Stimulated activated CD8-positive, alpha-beta memory T cell treated with anti-CD3 and anti-CD28 coated beads, Interleukin-2, amount 100 ng/mL, for 48 hours (primary cell): ENCODE measurements at regions not wholly inside any gene's neighbourhood (a gene's known extent, or its start where the extent isn't known, plus 50 kb on each side); places are given as distances from the start of the nearest gene placed in this dataset.

ENCODE experiments used
- DNase-seq, 2 donors: peaks; one replicate each; pipeline ENCODE4 v3.0.0-alpha.2; 2020; ENCODE audit warnings: low read depth in 2 of 2

- DNase-seq: no peak
Observed at GRCh38 chr6:8674126-8674525, 238.8 kb upstream of the SLC35B3 start.

DNA sequence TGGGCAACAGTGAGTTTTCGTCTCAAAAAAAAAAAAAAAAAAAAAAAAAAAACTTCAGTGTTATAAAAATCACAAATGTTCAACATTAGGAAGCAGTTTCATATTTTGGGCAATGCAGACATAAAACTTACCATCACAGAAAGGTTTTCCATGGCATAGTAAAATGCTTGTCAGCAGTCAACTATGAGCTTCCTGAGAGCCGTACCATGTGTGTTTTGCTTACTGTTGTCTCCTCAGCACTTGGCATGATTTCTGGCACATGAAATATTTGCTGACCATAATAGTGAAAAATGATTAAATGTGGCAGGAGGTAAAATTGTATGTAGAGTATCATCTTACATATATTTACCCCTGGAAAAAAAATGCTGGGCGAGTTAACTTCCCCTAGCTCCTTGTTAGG, 237.5 kb upstream of the SLC35B3 start:
- DNase-seq: no peak

GRCh38 chr6:8670792-8671191, 235.4 kb upstream of the SLC35B3 start:
- no peak for DNase-seq

GRCh38 chr6:8664700-8665099, 229.4 kb upstream of the SLC35B3 start:
- no peak for DNase-seq

- DNase-seq: no peak
Observed at GRCh38 chr6:8664070-8664469, 228.7 kb upstream of the SLC35B3 start.

DNA sequence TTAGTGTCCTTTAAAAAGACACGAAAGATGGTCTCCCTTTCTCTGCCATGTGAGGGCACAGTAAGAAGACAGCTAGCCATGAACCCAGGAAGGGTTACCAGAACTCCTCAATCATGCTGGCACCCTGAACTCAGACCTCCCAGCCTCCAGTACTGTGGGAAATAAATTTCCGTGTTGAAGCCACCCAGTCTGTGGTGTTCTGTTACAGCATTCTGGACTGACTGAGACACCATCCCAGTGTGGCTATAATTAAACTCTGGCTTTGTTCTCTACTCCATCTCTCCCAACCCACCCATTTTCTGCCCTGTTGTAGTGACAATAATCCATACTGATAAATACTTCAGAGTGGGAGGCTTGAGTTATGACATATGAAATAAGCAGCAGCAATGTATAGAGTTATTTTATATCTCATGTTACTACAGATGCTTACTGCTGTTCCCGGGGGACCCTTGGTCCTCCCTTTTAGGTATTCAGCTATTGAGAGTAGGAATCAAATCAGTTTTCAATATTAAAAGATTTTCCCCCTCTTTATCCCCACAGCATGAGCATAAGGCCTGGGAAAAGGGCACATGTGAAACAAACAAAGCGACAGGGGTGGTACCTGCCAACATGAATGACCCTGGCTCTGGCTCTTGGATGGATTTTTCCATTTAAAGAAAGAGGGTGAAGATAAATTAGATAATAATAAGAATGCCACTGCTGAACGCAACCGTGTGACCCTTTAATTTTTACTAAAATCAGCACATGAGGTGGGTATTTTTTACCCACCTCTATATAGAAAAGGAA, 224.3 kb upstream of the SLC35B3 start:
- no peak for DNase-seq

- no peak for DNase-seq
Observed at GRCh38 chr6:8658416-8658815, 223.1 kb upstream of the SLC35B3 start.

GRCh38 chr6:8657522-8657921, 222.2 kb upstream of the SLC35B3 start:
- DNase-seq: no peak

- no peak for DNase-seq
Observed at GRCh38 chr6:8655670-8656454, 220.5 kb upstream of the SLC35B3 start.

DNA sequence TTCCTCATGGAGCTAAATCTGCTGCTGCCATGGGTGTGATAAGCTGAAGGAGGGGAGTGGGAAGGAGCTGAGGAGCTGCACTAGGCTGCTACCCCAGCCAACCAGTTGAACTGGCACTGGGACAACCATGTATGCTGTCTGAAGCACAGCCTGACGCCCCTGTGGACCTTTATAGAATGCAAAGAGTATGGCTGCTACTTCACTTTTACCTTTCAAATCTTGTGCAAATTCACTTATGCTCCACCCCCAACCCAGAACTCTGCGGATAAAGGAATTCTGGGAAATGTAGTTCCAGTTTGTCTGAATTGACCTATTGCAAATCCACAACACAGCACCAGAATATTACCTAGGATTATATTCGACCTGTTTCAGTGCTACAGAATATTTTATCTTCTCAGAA, 217.4 kb upstream of the SLC35B3 start:
- DNase-seq: no peak

DNA sequence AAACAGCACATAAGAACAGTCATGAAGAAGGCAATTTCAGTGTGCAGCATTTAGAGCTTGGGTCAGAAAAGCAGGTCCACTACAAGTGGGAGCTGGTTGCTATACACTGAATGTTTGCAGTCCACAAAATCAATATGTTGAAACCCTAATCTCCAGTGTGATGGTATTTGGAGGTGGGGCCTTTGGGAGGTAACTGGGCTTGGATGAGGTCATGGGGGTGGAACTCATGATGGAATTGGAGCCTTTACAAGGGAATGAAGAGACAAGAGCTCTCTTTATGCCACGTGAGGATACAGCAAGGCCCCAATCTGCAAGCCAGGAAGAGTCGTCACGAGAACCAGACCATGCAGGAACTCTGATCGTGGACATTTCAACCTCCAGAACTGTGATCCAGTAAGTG, 216.7 kb upstream of the SLC35B3 start:
- no peak for DNase-seq

DNA sequence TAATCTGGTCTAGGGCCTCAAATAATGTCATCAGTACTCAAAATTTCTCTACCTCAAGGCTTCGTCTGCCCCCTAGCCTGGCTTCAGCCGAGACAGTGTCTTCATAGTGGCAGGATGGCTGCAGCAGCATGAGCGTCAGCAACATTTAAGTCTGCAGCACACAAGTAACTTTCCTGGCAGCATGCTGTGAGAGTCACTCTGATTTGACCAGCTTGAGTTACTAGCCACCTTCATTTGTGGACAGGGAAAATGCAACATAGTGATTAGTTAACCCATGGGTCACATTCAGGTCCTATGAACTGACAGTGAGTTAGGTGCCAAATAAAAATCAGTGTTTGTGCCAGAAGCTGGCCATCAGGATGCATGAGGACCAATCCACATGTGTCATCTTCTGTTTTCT, 209.9 kb upstream of the SLC35B3 start:
- DNase-seq: no peak

DNA sequence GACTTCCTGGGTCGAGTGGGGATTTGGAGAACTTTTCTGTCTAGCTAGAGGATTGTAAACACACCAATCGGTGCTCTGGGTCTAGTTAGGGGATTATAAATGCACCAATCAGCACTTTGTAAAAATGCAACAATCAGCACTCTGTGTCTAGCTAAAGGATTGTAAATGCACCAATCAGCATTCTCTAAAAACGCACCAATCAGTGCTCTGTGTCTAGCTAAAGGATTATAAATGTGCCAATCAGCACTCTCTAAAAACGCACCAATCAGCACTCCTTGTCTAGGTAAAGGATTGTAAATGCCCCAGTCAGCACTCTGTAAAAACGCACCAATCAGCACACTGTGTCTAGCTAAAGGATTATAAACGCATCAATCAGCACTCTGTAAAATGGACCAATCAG, 209.0 kb upstream of the SLC35B3 start:
- DNase-seq: no peak

- no peak for DNase-seq
Observed at GRCh38 chr6:8642854-8643253, 207.5 kb upstream of the SLC35B3 start.

- no peak for DNase-seq
Observed at GRCh38 chr6:8642131-8642530, 206.8 kb upstream of the SLC35B3 start.

- no peak for DNase-seq
Observed at GRCh38 chr6:8639928-8640649, 204.7 kb upstream of the SLC35B3 start.

DNA sequence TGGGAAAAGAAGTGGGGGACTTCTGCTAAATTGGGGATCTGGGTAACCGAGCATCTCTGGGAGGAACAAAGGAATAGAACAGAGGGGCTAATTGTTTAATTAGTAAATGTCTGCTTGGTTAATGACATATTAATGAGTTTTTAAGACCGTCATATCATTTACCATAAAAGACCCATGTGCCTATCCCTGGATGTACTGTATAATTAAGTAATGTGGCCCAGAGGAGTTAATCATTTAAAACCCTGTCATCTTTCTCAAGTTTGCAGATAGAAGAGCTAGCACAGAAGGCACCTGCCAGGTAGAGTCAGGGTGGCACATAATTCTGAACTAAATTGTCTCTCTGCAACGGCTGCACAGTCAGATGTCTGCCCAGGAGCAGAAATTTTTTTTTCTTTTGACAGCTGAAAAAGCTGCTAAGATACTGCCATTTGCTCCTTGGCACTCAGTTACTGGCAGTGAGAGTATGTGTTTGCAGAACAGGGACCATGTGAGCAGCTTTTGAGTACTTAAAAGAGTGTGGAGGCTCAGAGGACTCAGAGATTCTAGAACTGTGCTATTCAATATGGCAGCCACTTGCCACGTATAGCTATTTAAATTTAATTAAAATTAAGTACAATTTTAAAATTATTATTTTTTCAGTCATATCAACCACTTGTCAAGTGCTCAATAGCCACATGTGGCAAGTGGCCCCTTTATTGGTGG, 202.7 kb upstream of the SLC35B3 start:
- no peak for DNase-seq

DNA sequence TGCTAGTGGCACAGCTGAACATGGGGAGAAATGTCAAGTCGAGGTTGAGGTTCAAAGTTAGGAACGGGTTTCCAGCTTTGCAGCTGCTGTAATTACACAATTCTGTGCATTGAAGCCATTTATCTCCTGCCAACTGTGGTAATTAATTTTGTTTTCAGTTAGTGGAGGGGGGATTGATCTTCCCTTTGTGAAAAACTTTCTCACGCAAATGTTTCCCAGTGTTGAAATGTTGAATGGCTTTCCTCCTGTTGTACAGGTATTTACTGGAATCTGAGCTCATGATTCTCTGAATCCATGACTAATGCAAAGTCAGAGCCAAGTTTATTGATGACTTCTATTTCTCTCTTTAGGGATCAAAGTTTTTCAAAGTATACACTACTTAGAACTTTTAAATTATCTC, 198.4 kb upstream of the SLC35B3 start:
- no peak for DNase-seq

DNA sequence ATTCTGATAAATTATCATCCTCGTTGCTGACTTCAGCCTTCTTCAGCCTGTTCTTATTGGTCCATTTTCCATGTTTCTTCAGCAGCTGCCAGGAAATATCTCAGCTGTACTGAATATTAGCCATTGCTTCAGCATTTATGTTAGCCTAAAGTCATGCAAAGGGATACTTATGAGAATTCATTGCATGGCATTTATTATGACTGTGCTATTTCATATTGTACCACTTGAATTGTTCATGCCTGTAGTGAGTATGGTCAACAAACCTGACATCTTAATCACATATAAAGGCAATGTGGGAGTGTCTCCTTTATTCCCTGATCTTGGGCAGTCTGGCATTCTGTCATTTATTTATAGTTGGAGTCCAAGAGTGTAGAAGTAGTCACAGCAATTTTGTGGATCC, 193.4 kb upstream of the SLC35B3 start:
- no peak for DNase-seq

GRCh38 chr6:8628063-8628462, 192.7 kb upstream of the SLC35B3 start:
- DNase-seq: no peak

- DNase-seq: no peak
Observed at GRCh38 chr6:8627085-8627861, 191.9 kb upstream of the SLC35B3 start.
